ENCODE measurements at regions not wholly inside any gene's neighbourhood (a gene's known extent, or its start where the extent isn't known, plus 50 kb on each side); places are given as distances from the start of the nearest gene placed in this dataset.

- Histone ChIP-seq H3K79me2 (ENCODE audit: insufficient read depth, low read length) (no peaks in the 10 kb centered on the region), H3K27ac (ENCODE audit: low read depth, low read length) (no peak overlapping the region), H3F3A (ENCODE audit: insufficient read depth) (no peaks in the 10 kb centered on the region), H3K4me2 (ENCODE audit: low read depth, low read length, poor library complexity, severe bottlenecking) (no peak overlapping the region), H3K9me3 (ENCODE audit: insufficient read depth, low read length) (no peaks in the 10 kb centered on the region), H3K9me2 (replicated peaks; ENCODE audit: insufficient read depth, low read length) (no peaks in the 10 kb centered on the region), H3K9ac (ENCODE audit: low read length) (no peak overlapping the region), H3K4me3 (ENCODE audit: insufficient read depth, low read length, poor library complexity, severe bottlenecking) (no peak overlapping the region), H2AFZ (ENCODE audit: low read depth, low read length, severe bottlenecking) (no peak overlapping the region), H3K27me3 (ENCODE audit: low read length) (no peaks in the 10 kb centered on the region), H3K36me3 (ENCODE audit: low read length) (no peaks in the 10 kb centered on the region), H4K20me1 (ENCODE audit: low read depth, low read length) (no peaks in the 10 kb centered on the region)
- no peak for TF ChIP-seq CTCF (IDR thresholded peaks at IDR 0.05; ENCODE audit: insufficient read depth, low read length, poor library complexity, severe bottlenecking)
- TF ChIP-seq EZH2phosphoT487 (conservative IDR thresholded peaks at IDR 0.05; ENCODE audit: low read length) = no peak
Measured at GRCh38 chr1:239067480-239067879, 318.9 kb upstream of the CHRM3 start.

GRCh38 chr1:239067058-239067457 lies 319.3 kb upstream of the CHRM3 start:
- no peaks in the 10 kb centered on the region for H3K9me3 ChIP-seq (ENCODE audit: insufficient read depth, low read length)

GRCh38 chr1:239061770-239062169 lies 324.6 kb upstream of the CHRM3 start:
- H3F3A ChIP-seq (ENCODE audit: insufficient read depth) = no peaks in the 10 kb centered on the region
- no peak overlapping the region for H2AFZ ChIP-seq (ENCODE audit: low read depth, low read length, severe bottlenecking)
- H3K9me3 ChIP-seq (ENCODE audit: insufficient read depth, low read length) = no peaks in the 10 kb centered on the region
- H3K4me3 ChIP-seq (ENCODE audit: insufficient read depth, low read length, poor library complexity, severe bottlenecking) = no peak overlapping the region
- no peak overlapping the region for H3K4me2 ChIP-seq (ENCODE audit: low read depth, low read length, poor library complexity, severe bottlenecking)
- TF ChIP-seq CTCF (IDR thresholded peaks at IDR 0.05; ENCODE audit: insufficient read depth, low read length, poor library complexity, severe bottlenecking) (no peak), EZH2phosphoT487 (conservative IDR thresholded peaks at IDR 0.05; ENCODE audit: low read length) (no peak)
- no peak overlapping the region for H3K27ac ChIP-seq (ENCODE audit: low read depth, low read length)
- no peaks in the 10 kb centered on the region for H3K9me2 ChIP-seq (replicated peaks; ENCODE audit: insufficient read depth, low read length)
- H4K20me1 ChIP-seq (ENCODE audit: low read depth, low read length) = no peaks in the 10 kb centered on the region
- H3K9ac ChIP-seq (ENCODE audit: low read length) = no peak overlapping the region
- H3K27me3 ChIP-seq (ENCODE audit: low read length) = no peaks in the 10 kb centered on the region
- no peaks in the 10 kb centered on the region for H3K36me3 ChIP-seq (ENCODE audit: low read length)
- H3K79me2 ChIP-seq (ENCODE audit: insufficient read depth, low read length) = no peaks in the 10 kb centered on the region

More at GRCh38 chr1:239067058-239067457, 319.3 kb upstream of the CHRM3 start:
- Histone ChIP-seq H3K79me2 (ENCODE audit: insufficient read depth, low read length) (no peaks in the 10 kb centered on the region), H3K4me3 (ENCODE audit: insufficient read depth, low read length, poor library complexity, severe bottlenecking) (no peak overlapping the region), H3K9me2 (replicated peaks; ENCODE audit: insufficient read depth, low read length) (no peaks in the 10 kb centered on the region), H3K27ac (ENCODE audit: low read depth, low read length) (no peak overlapping the region), H3F3A (ENCODE audit: insufficient read depth) (no peaks in the 10 kb centered on the region), H4K20me1 (ENCODE audit: low read depth, low read length) (no peaks in the 10 kb centered on the region), H3K9ac (ENCODE audit: low read length) (no peak overlapping the region), H2AFZ (ENCODE audit: low read depth, low read length, severe bottlenecking) (no peak overlapping the region), H3K4me2 (ENCODE audit: low read depth, low read length, poor library complexity, severe bottlenecking) (no peak overlapping the region), H3K36me3 (ENCODE audit: low read length) (no peaks in the 10 kb centered on the region), H3K27me3 (ENCODE audit: low read length) (no peaks in the 10 kb centered on the region)
- TF ChIP-seq CTCF (IDR thresholded peaks at IDR 0.05; ENCODE audit: insufficient read depth, low read length, poor library complexity, severe bottlenecking) (no peak), EZH2phosphoT487 (conservative IDR thresholded peaks at IDR 0.05; ENCODE audit: low read length) (no peak)
